ENCODE measurements at regions not wholly inside any gene's neighbourhood (a gene's known extent, or its start where the extent isn't known, plus 50 kb on each side); places are given as distances from the start of the nearest gene placed in this dataset.
"Not testable (repeated sequence)": the region's sequence is repeated elsewhere in the genome, so short reads cannot be mapped to it uniquely, and the experiment has no call there.

GRCh38 chr4:22609951-22610525 is 82.7 kb upstream of the GBA3 start:
- TF ChIP-seq CTCF, POLR2A (IDR thresholded peaks at IDR 0.05): not testable (repeated sequence)

All from suprapubic skin (tissue), 3 donors.